Right lobe of liver (tissue), 4 donors: ENCODE measurements at regions not wholly inside any gene's neighbourhood (a gene's known extent, or its start where the extent isn't known, plus 50 kb on each side); places are given as distances from the start of the nearest gene placed in this dataset.

Experiments used
- CTCF ChIP-seq, 4 donors: fragments of 200-600 bp in 3 of 4; fragments of 450-650 bp in 1 of 4; IDR thresholded peaks; one replicate each; pipeline versions ENCODE4 v1.5.1 to v1.8.0; 2016 to 2022; ENCODE audit warnings: antibody characterized with exemption in 4 of 4, mild to moderate bottlenecking in 2 of 4
- POLR2A ChIP-seq: fragments of 450-650 bp; IDR thresholded peaks from one replicate; pipeline ENCODE4 v1.6.1; 2017; ENCODE audit warnings: antibody characterized with exemption, mild to moderate bottlenecking
- donor health status: DM: no; HTN: no; CAD: no.
- donor health status: DM: no; HTN: no; CAD: no.
- donor health status: DM: no; HTN: yes; CAD: no.

- TF ChIP-seq CTCF (IDR thresholded peaks at IDR 0.05) (no peak), POLR2A (no peak)
These were observed 97.3 kb upstream of the FOXA2 start for GRCh38 chr20:22681591-22682248.
